Spleen (tissue), 7 donors: ENCODE measurements at regions not wholly inside any gene's neighbourhood (a gene's known extent, or its start where the extent isn't known, plus 50 kb on each side); places are given as distances from the start of the nearest gene placed in this dataset.

ENCODE experiments used
- CTCF ChIP-seq, 11 experiments: fragments of 200-600 bp in 7 of 11; fragments of 450-650 bp in 4 of 11; sonication (generic) in 4 of 11; IDR thresholded peaks in 8 of 11; conservative IDR thresholded peaks in 3 of 11; 1 replicate in 7 of 11; 2 replicates in 4 of 11; pipeline versions ENCODE4 v1.4.0 to v1.8.0; 2016 to 2021; ENCODE audit warnings: antibody characterized with exemption in 11 of 11, inconsistent platforms in 4 of 11, mild to moderate bottlenecking in 1 of 11
- POLR2A ChIP-seq, 3 donors: fragments of 450-650 bp; IDR thresholded peaks; one replicate each; pipeline ENCODE4 v1.5.1; 2017; ENCODE audit warnings: antibody characterized with exemption in 3 of 3, mild to moderate bottlenecking in 1 of 3
- donor health status: DM: no; HTN: no; CAD: no; lungs with moderate emphysema.
- donor health status: DM: no; HTN: no; CAD: no.
- donor health status: DM: no; HTN: no; CAD: no.

GRCh38 chr11:42319921-42320320 lies 860.5 kb upstream of the LRRC4C start:
- TF ChIP-seq CTCF (IDR thresholded peaks at IDR 0.05 in 8 of 11, conservative IDR thresholded peaks at IDR 0.05 in 3 of 11): no peak
- TF ChIP-seq POLR2A (IDR thresholded peaks at IDR 0.05): no peak
